ENCODE measurements at regions not wholly inside any gene's neighbourhood (a gene's known extent, or its start where the extent isn't known, plus 50 kb on each side); places are given as distances from the start of the nearest gene placed in this dataset.

DNA sequence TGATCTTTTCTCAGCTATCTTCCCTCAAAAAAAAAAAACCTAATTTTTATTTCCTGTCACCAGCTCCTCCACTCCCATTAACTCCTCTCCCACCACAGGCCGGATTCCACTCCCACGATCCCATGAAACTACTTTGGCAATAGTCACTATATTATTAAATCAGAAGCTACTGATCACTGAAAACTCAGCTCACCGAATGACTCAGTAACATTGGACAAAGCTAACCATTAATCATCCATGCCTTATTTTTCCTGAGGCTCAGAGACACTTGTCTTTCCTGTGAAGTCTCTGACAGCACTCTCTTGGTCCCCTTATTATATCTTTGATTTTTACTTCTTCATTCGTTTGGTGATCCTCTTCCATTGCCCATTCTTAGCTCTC lies 260.2 kb downstream of the CGGBP1 start:
- no peaks in the 10 kb centered on the region for H3K36me3 Mint-ChIP-seq
- H3K9me3 Mint-ChIP-seq, result no peaks in the 10 kb centered on the region
- TF ChIP-seq, protein P1, sequence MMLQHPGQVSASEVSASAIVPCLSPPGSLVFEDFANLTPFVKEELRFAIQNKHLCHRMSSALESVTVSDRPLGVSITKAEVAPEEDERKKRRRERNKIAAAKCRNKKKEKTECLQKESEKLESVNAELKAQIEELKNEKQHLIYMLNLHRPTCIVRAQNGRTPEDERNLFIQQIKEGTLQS (CRISPR knock-in tag; conservative IDR thresholded peaks at IDR 0.05), result no peak
- no peak for TF ChIP-seq ZNF416 (CRISPR knock-in tag; IDR thresholded peaks at IDR 0.05)
- TF ChIP-seq, protein P2, sequence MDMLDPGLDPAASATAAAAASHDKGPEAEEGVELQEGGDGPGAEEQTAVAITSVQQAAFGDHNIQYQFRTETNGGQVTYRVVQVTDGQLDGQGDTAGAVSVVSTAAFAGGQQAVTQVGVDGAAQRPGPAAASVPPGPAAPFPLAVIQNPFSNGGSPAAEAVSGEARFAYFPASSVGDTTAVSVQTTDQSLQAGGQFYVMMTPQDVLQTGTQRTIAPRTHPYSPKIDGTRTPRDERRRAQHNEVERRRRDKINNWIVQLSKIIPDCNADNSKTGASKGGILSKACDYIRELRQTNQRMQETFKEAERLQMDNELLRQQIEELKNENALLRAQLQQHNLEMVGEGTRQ (CRISPR knock-in tag; IDR thresholded peaks at IDR 0.05), result no peak
- TF ChIP-seq PRRX2 (CRISPR knock-in tag; IDR thresholded peaks at IDR 0.05), result no peak
- no peak for TF ChIP-seq ZNF423 (CRISPR knock-in tag; IDR thresholded peaks at IDR 0.05)
- TF ChIP-seq, protein P3, sequence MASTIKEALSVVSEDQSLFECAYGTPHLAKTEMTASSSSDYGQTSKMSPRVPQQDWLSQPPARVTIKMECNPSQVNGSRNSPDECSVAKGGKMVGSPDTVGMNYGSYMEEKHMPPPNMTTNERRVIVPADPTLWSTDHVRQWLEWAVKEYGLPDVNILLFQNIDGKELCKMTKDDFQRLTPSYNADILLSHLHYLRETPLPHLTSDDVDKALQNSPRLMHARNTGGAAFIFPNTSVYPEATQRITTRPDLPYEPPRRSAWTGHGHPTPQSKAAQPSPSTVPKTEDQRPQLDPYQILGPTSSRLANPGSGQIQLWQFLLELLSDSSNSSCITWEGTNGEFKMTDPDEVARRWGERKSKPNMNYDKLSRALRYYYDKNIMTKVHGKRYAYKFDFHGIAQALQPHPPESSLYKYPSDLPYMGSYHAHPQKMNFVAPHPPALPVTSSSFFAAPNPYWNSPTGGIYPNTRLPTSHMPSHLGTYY (CRISPR knock-in tag; IDR thresholded peaks at IDR 0.05), result no peak
- no peak for TF ChIP-seq TP53 (CRISPR knock-in tag; IDR thresholded peaks at IDR 0.05)
- TF ChIP-seq, protein P4, sequence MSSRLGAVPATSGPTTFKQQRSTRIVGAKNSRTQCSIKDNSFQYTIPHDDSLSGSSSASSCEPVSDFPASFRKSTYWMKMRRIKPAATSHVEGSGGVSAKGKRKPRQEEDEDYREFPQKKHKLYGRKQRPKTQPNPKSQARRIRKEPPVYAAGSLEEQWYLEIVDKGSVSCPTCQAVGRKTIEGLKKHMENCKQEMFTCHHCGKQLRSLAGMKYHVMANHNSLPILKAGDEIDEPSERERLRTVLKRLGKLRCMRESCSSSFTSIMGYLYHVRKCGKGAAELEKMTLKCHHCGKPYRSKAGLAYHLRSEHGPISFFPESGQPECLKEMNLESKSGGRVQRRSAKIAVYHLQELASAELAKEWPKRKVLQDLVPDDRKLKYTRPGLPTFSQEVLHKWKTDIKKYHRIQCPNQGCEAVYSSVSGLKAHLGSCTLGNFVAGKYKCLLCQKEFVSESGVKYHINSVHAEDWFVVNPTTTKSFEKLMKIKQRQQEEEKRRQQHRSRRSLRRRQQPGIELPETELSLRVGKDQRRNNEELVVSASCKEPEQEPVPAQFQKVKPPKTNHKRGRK (CRISPR knock-in tag; IDR thresholded peaks at IDR 0.05; ENCODE audit: borderline replicate concordance), result no peak
- TF ChIP-seq TEAD4 (CRISPR knock-in tag; IDR thresholded peaks at IDR 0.05), result no peak
- TF ChIP-seq SP1 (CRISPR knock-in tag; conservative IDR thresholded peaks at IDR 0.05), result no peak
- TF ChIP-seq ATF1 (CRISPR knock-in tag; IDR thresholded peaks at IDR 0.05), result no peak
- H3K4me1 Mint-ChIP-seq, result peaks cover 29% of the 10 kb centered on the region
- no peak overlapping the region for H3K27ac Mint-ChIP-seq
- H3K4me3 Mint-ChIP-seq, result no peak overlapping the region
- no peak for DNase-seq (ENCODE audit: low spot score)
- ChIA-PET POLR2A (no interaction called here), CTCF (no interaction called here)
- peaks cover 8% of the 10 kb centered on the region for H3K27me3 Mint-ChIP-seq (ENCODE audit: low read depth)
- ATAC-seq, result no peak

DNA sequence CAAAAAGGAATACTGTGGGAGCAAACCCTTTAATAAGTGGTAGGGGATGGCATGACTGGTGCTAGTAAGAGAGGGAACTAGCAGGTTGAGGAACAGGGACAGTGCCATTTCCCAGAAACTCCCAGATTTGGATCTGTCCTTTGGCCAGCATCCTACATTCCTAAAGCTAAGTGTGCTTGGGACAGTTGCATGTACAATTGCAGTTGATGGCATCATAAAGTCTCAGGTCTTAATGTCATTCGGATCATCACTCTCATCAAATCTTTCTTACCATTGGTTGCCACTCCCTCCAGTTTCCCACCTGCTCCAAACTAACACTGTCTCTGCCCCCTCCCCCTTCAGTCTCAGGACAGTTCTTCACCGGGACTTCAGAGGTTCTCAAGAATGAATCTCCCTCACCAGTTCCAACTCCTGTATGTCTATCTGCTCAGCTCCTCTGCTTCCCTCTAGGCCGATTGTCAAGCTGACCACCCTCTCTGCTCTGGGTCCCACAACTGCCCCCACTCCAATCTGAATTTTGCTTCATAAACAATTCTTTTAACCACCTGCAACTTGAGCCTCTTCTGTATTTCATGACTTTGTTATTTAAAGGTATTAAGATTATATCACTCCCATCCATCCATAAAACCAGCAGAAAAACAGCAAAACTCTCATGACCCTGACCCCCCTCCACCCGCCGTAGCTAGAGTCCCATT lies 260.8 kb downstream of the CGGBP1 start:
- no peaks in the 10 kb centered on the region for H3K36me3 Mint-ChIP-seq
- H3K27ac Mint-ChIP-seq, result no peak overlapping the region

More for the DNA sequence above, 260.8 kb downstream of the CGGBP1 start:
- H3K9me3 Mint-ChIP-seq, result no peaks in the 10 kb centered on the region
- peaks cover 13% of the 10 kb centered on the region for H3K27me3 Mint-ChIP-seq (ENCODE audit: low read depth)
- DNase-seq (ENCODE audit: low spot score) (no peak), ATAC-seq (no peak)
- no peak overlapping the region for H3K4me3 Mint-ChIP-seq
- ChIA-PET CTCF (no interaction called here), POLR2A (no interaction called here)
- peaks cover 33% of the 10 kb centered on the region for H3K4me1 Mint-ChIP-seq
- no peak for TF ChIP-seq NR1H2 (CRISPR knock-in tag; IDR thresholded peaks at IDR 0.05)
- no peak for TF ChIP-seq SMAD4 (CRISPR knock-in tag; IDR thresholded peaks at IDR 0.05)
- no peak for TF ChIP-seq GRHL2 (CRISPR knock-in tag; IDR thresholded peaks at IDR 0.05; ENCODE audit: insufficient replicate concordance, severe bottlenecking)
- no peak for TF ChIP-seq TEAD1 (CRISPR knock-in tag; IDR thresholded peaks at IDR 0.05)
- no peak for TF ChIP-seq PRRX2 (CRISPR knock-in tag; IDR thresholded peaks at IDR 0.05)
- TF ChIP-seq TCF7 (CRISPR knock-in tag; IDR thresholded peaks at IDR 0.05; ENCODE audit: low read depth), result no peak
- no peak for TF ChIP-seq ZNF396 (CRISPR knock-in tag; IDR thresholded peaks at IDR 0.05; ENCODE audit: borderline replicate concordance)
- TF ChIP-seq ESRRA (CRISPR knock-in tag; IDR thresholded peaks at IDR 0.05; ENCODE audit: borderline replicate concordance), result no peak
- TF ChIP-seq, protein P5, sequence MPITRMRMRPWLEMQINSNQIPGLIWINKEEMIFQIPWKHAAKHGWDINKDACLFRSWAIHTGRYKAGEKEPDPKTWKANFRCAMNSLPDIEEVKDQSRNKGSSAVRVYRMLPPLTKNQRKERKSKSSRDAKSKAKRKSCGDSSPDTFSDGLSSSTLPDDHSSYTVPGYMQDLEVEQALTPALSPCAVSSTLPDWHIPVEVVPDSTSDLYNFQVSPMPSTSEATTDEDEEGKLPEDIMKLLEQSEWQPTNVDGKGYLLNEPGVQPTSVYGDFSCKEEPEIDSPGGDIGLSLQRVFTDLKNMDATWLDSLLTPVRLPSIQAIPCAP (CRISPR knock-in tag; IDR thresholded peaks at IDR 0.05), result no peak
- TF ChIP-seq TP53 (CRISPR knock-in tag; IDR thresholded peaks at IDR 0.05), result no peak
- TF ChIP-seq, protein P6, sequence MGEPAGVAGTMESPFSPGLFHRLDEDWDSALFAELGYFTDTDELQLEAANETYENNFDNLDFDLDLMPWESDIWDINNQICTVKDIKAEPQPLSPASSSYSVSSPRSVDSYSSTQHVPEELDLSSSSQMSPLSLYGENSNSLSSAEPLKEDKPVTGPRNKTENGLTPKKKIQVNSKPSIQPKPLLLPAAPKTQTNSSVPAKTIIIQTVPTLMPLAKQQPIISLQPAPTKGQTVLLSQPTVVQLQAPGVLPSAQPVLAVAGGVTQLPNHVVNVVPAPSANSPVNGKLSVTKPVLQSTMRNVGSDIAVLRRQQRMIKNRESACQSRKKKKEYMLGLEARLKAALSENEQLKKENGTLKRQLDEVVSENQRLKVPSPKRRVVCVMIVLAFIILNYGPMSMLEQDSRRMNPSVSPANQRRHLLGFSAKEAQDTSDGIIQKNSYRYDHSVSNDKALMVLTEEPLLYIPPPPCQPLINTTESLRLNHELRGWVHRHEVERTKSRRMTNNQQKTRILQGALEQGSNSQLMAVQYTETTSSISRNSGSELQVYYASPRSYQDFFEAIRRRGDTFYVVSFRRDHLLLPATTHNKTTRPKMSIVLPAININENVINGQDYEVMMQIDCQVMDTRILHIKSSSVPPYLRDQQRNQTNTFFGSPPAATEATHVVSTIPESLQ (CRISPR knock-in tag; IDR thresholded peaks at IDR 0.05), result no peak
- TF ChIP-seq, protein P7, sequence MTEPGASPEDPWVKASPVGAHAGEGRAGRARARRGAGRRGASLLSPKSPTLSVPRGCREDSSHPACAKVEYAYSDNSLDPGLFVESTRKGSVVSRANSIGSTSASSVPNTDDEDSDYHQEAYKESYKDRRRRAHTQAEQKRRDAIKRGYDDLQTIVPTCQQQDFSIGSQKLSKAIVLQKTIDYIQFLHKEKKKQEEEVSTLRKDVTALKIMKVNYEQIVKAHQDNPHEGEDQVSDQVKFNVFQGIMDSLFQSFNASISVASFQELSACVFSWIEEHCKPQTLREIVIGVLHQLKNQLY (CRISPR knock-in tag; IDR thresholded peaks at IDR 0.05), result no peak
- TF ChIP-seq, protein P4 (CRISPR knock-in tag; IDR thresholded peaks at IDR 0.05; ENCODE audit: borderline replicate concordance), result no peak
- TF ChIP-seq NR3C1 (CRISPR knock-in tag; conservative IDR thresholded peaks at IDR 0.05; ENCODE audit: low read depth), result no peak
